ENCODE measurements at regions not wholly inside any gene's neighbourhood (a gene's known extent, or its start where the extent isn't known, plus 50 kb on each side); places are given as distances from the start of the nearest gene placed in this dataset.

DNA sequence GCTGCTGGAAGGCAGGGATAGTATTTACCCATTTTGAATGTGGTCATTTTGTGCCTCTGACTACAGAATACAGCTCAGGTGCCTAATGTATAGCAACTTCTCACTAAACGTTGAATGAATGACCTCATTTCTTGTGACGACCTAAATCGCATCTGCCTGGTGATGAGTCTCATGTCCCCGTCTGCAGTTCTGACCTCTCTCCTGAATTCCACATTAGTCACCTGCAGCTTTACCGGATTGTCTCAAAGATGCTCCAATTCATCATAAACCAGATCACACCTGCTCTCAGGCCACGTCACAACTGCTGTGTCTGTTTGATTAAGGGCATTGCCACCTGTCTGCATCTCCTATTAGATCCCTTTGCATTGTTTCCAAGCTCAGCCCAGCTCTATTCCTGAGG is 133.6 kb upstream of the MYT1L start:
- H3K4me1 ChIP-seq (replicated peaks in 1 of 2; ENCODE audit: control insufficient read depth in 2 of 2, insufficient read depth in 2 of 2, low read length in 2 of 2): no peaks in the 10 kb centered on the region
- intact Hi-C loops (cut with micrococcal nuclease) (no loop called here), in situ Hi-C loops (cut with MboI) (no loop called here)
- no peaks in the 10 kb centered on the region for H3K9me1 ChIP-seq (ENCODE audit: control insufficient read depth, insufficient read depth, low read length)
- peaks cover 0 to 5% of the 10 kb centered on the region in 2 experiments; a peak in 2 of 5 replicates for H3K27me3 ChIP-seq (ENCODE audit: control insufficient read depth in 2 of 2, insufficient read depth in 2 of 2, low read length in 2 of 2)
- FAIRE-seq (no peak), ATAC-seq (no peak), DNase-seq (ENCODE audit: extremely low read depth in 1 of 4, low spot score in 3 of 4) (no peak)
- CTCF ChIA-PET (ENCODE audit: low intra/inter-chr PET ratio): no interaction called here
- no peaks in the 10 kb centered on the region for H3K79me2 ChIP-seq (ENCODE audit: control insufficient read depth, insufficient read depth, low read length)
- no peaks in the 10 kb centered on the region for H3K9me3 ChIP-seq (replicated peaks; ENCODE audit: control insufficient read depth, insufficient read depth, low read depth, low read length)
- 2% methylated on average over 6 of the region's 6 CpGs for WGBS (ENCODE audit: insufficient coverage, low coverage, missing lambda C conversion rate)
- no TSS peak for BruUV-seq (replicated peaks)
- no peak overlapping the region for H2AFZ ChIP-seq (ENCODE audit: low read depth, low read length)
- H3K4me2 ChIP-seq (ENCODE audit: insufficient read depth, low read length): no peak overlapping the region
- no peak overlapping the region for H3K27ac ChIP-seq (ENCODE audit: extremely low read depth, low read depth, low read length)
- TF ChIP-seq TAL1 (IDR thresholded peaks at IDR 0.05): no peak
- no peak for TF ChIP-seq NUFIP1 (IDR thresholded peaks at IDR 0.05; ENCODE audit: partially characterized antibody)
- POLR2A ChIA-PET: no interaction called here
- H4K20me1 ChIP-seq (replicated peaks; ENCODE audit: control insufficient read depth, insufficient read depth, low read length): no peaks in the 10 kb centered on the region
- H3K36me3 ChIP-seq (ENCODE audit: control insufficient read depth, insufficient read depth, low read length): no peaks in the 10 kb centered on the region
- no peak overlapping the region for H3K4me3 ChIP-seq
- H3K9ac ChIP-seq (ENCODE audit: insufficient read depth in 1 of 2, low read depth in 2 of 2, low read length in 2 of 2): no peak overlapping the region

- peaks cover 0 to 5% of the 10 kb centered on the region in 2 experiments; a peak in 2 of 5 replicates for H3K27me3 ChIP-seq (ENCODE audit: control insufficient read depth in 2 of 2, insufficient read depth in 2 of 2, low read length in 2 of 2)
- no peak; the same call in 1 of the 3 replicates for ATAC-seq
- no peak for DNase-seq (ENCODE audit: extremely low read depth in 1 of 4, low spot score in 3 of 4)
- TF ChIP-seq, protein P1, sequence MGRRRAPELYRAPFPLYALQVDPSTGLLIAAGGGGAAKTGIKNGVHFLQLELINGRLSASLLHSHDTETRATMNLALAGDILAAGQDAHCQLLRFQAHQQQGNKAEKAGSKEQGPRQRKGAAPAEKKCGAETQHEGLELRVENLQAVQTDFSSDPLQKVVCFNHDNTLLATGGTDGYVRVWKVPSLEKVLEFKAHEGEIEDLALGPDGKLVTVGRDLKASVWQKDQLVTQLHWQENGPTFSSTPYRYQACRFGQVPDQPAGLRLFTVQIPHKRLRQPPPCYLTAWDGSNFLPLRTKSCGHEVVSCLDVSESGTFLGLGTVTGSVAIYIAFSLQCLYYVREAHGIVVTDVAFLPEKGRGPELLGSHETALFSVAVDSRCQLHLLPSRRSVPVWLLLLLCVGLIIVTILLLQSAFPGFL (CRISPR knock-in tag; IDR thresholded peaks at IDR 0.05): no peak
- TF ChIP-seq NR3C1 (CRISPR knock-in tag; IDR thresholded peaks at IDR 0.05) (no peak), GTF2F1 (IDR thresholded peaks at IDR 0.05; ENCODE audit: low read depth, low read length) (no peak), HDAC6 (IDR thresholded peaks at IDR 0.05; ENCODE audit: low read depth, low read length) (no peak), ASH1L (IDR thresholded peaks at IDR 0.05; ENCODE audit: borderline replicate concordance, low read depth, partially characterized antibody) (no peak), FOSL1 (tag; conservative IDR thresholded peaks at IDR 0.05) (no peak), JUNB (CRISPR knock-in tag; conservative IDR thresholded peaks at IDR 0.05) (no peak), ZNF232 (CRISPR knock-in tag; IDR thresholded peaks at IDR 0.05) (no peak), MCM3 (IDR thresholded peaks at IDR 0.05) (no peak)
- TF ChIP-seq, protein P2, sequence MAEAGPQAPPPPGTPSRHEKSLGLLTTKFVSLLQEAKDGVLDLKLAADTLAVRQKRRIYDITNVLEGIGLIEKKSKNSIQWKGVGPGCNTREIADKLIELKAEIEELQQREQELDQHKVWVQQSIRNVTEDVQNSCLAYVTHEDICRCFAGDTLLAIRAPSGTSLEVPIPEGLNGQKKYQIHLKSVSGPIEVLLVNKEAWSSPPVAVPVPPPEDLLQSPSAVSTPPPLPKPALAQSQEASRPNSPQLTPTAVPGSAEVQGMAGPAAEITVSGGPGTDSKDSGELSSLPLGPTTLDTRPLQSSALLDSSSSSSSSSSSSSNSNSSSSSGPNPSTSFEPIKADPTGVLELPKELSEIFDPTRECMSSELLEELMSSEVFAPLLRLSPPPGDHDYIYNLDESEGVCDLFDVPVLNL (CRISPR knock-in tag; IDR thresholded peaks at IDR 0.05; ENCODE audit: low read depth): no peak
- TF ChIP-seq, protein P3, sequence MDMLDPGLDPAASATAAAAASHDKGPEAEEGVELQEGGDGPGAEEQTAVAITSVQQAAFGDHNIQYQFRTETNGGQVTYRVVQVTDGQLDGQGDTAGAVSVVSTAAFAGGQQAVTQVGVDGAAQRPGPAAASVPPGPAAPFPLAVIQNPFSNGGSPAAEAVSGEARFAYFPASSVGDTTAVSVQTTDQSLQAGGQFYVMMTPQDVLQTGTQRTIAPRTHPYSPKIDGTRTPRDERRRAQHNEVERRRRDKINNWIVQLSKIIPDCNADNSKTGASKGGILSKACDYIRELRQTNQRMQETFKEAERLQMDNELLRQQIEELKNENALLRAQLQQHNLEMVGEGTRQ (CRISPR knock-in tag; IDR thresholded peaks at IDR 0.05): no peak
- no peak for FAIRE-seq
- H3K9me3 ChIP-seq (replicated peaks; ENCODE audit: control insufficient read depth, insufficient read depth, low read depth, low read length): no peaks in the 10 kb centered on the region
- POLR2A ChIA-PET: no interaction called here
- WGBS (ENCODE audit: insufficient coverage, low coverage, missing lambda C conversion rate): 0% methylated on average over 9 of the region's 12 CpGs
- no peaks in the 10 kb centered on the region for H3K79me2 ChIP-seq (ENCODE audit: control insufficient read depth, insufficient read depth, low read length)
- BruUV-seq (replicated peaks): no TSS peak
- H3K27ac ChIP-seq (ENCODE audit: extremely low read depth, low read depth, low read length): no peak overlapping the region
- H3K9me1 ChIP-seq (ENCODE audit: control insufficient read depth, insufficient read depth, low read length): no peaks in the 10 kb centered on the region
- H2AFZ ChIP-seq (ENCODE audit: low read depth, low read length): no peak overlapping the region
- in situ Hi-C loops (cut with MboI) (no loop called here), intact Hi-C loops (cut with micrococcal nuclease) (no loop called here)
- no peak overlapping the region for H3K4me2 ChIP-seq (ENCODE audit: insufficient read depth, low read length)
- H3K4me1 ChIP-seq (replicated peaks in 1 of 2; ENCODE audit: control insufficient read depth in 2 of 2, insufficient read depth in 2 of 2, low read length in 2 of 2): no peaks in the 10 kb centered on the region
- no peak overlapping the region for H3K4me3 ChIP-seq
- H3K36me3 ChIP-seq (ENCODE audit: control insufficient read depth, insufficient read depth, low read length): no peaks in the 10 kb centered on the region
- no peak overlapping the region for H3K9ac ChIP-seq (ENCODE audit: insufficient read depth in 1 of 2, low read depth in 2 of 2, low read length in 2 of 2)
- no peaks in the 10 kb centered on the region for H4K20me1 ChIP-seq (replicated peaks; ENCODE audit: control insufficient read depth, insufficient read depth, low read length)
- CTCF ChIA-PET (ENCODE audit: low intra/inter-chr PET ratio): no interaction called here
Measured at GRCh38 chr2:2464094-2464493, 133.0 kb upstream of the MYT1L start.

All from K562 (cell line).